ENCODE measurements at regions not wholly inside any gene's neighbourhood (a gene's known extent, or its start where the extent isn't known, plus 50 kb on each side); places are given as distances from the start of the nearest gene placed in this dataset.
A peak's percentile ranks its signal among the peaks of the same experiment; 100 is the strongest.

DNA sequence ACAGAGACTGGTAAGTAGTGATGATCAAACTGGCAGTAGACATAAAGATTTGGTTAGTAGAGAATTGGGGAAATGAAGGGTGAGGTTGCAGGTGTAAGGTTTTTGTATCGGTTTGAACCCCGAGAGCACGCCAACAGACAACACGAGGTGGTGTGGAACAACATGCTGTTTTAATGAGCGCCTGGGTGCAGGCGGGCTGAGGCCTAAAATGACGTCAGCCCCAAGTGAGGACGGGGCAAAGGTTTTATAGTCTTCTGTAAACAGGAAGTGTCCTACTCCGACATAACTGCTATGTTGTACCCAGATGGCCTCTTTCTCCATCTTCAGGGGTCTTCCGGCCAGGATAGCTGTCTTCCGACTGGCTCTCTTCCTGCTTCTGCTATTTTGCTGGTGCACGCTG is 178.8 kb downstream of the HHIPL2 start:
- no peak for ATAC-seq

DNA sequence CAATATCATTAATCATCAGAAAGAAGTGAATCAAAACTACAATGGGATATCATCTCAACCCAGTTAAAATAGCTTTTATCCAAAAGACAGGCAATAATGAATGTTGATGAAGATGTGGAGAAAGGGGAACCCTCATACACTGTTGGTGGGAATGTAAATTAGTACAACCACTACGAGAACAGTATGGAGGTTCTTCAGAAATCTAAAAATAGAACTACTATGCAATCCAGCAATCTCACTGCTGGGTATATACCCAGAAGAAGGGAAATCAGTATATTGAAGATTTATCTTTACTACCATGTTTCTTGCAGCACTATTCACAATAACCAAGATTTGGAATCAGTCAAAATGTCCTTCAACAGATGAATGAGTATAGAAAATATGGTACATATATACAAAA is 189.8 kb downstream of the HHIPL2 start:
- no peak for ATAC-seq

DNA sequence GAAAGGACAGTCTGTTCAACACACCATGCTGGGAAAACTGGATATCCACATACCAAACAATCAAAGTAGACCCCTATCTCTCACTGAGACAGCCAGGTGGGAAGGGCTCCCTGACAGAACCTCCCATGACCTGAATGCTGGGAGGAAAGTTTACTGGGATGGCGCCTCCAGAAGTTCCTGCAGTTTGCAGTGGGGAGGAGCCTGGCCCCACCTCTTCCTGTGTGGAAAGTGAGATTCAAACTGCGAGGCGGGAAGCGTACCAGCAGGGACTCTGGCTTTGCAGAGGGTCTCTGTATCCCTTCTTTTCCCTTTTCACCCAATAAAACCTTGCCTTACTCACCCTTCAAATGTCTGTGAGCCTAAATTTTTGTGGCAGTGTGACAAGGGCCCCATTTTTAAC is 190.7 kb downstream of the HHIPL2 start:
- ATAC-seq, result no peak

- no peak for ATAC-seq
Observed at GRCh38 chr1:222347627-222348026, 200.3 kb downstream of the HHIPL2 start.

GRCh38 chr1:222346955-222347354 is 200.9 kb downstream of the HHIPL2 start:
- no peak for ATAC-seq

DNA sequence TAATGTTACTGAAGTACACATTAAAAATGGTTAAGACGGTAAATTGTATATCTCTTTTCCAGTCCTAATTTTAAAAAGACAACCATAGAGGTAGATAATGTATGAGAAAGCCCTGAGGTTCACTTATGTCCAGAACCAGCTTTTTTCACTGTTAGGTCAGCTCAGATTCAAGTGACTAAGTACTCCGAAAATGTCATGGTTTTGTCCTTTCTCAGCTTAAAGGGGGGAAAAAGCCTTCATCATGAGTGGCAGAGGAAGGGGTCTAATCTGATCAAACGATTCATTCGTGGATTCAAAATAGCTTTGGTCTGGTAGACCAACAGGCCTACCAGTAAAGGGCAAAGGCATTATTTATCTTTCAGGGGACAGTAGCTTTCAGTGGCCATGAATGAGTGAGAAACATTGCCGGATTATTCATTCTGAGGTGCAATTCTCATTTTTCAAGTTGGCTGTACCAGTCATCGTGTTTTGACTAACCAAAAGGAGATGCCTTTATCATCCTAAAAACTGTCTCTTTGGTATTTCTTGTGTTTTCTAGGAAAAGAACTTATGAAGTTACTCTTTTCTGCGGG is 208.4 kb downstream of the HHIPL2 start:
- no peak for ATAC-seq

DNA sequence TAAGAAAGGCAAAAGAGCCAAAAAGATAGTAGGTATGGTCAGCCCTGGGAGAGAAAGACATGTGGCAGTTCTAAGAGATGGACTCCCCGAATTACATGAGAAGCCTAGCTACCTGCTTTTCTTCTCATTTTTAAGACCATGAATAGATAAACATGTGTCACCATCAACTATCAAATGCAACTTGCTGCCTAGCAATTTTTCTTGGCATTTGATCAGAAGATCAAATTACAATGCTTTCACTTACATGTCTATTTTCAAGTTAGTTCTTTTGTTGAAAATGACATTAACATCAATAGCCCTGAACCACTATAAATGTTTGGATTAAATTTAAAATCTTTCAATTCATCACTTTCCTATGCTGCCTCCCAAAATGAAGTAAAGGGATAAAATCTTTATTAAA is 212.3 kb downstream of the HHIPL2 start:
- no peak for ATAC-seq

DNA sequence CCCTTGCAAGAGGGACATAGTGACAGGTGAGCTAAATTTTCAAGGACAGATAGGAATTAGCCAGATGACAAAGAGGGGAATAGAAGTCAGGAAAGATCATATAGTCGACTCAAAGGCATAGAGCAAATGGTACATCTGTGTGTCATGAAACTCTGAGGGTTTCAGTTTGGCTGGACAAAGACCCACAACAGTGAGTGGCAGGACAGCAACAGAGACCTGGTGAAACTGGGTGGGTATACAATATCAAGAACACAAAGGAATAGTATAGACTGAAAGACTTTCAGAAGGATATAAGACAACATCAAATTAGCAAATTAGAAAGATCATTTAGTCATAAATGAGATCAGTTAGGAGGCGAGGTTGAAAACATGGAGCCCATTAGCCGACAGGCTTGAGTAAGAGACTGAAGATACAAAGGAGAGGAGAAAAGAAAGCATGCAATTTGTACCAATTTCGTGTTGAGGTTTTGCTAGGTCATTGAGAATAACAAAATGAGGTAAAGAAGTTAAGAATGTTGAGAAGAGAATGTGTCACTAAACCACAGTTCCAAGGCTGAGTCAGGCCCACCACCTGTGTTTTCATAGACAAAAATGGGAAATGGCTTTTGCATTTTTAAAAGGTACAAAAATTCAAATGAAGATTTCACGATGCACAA is 213.8 kb downstream of the HHIPL2 start:
- peak in 1 of 2 donors; percentile 55 for ATAC-seq

GRCh38 chr1:222331765-222332164 is 216.1 kb downstream of the HHIPL2 start:
- no peak for ATAC-seq

DNA sequence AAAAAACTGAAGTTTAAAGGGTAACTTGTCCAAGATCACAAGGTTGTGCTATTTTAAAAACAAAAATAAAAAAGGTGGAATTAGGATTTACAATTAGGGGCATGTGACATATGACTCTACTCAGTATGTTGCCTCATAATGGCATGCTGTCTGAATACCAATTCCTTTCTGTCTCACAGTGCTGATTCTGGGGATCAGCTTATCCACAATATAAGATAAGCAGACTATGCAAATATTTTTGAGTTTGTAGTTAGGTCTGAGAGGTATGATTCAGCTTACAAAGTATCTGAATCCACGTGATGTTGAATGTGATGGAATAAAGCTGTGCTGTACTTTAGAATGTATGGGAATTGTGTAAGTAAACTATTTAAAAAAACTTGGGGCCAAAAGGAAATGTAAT is 216.6 kb downstream of the HHIPL2 start:
- no peak for ATAC-seq

DNA sequence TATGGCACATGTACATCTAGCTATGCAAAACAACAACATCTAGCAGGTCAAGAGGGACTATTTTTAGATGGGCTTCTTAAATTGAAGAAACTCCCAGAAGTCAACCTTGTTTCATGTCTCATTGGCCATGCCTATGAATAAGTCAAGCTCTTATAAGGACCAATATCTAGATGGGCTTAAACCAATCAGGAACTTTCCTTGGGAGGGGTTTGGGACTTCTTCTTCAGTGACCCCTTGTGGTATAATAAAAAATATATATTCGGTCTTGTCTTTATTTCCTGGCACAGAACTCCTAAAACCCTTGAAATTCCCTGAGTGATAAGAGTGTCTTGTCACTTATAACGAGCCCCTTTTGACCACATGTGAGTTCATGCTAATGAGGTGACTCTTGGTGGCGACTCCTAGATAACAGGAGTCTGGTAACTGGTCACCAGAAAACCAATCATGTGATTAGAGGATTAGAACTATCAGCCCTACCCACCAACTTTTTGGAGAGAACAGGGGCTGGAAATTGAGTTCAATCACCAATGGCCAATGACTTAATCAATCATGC is 218.3 kb downstream of the HHIPL2 start:
- no peak for ATAC-seq

GRCh38 chr1:222326710-222327036 is 221.2 kb downstream of the HHIPL2 start:
- no peak for ATAC-seq

DNA sequence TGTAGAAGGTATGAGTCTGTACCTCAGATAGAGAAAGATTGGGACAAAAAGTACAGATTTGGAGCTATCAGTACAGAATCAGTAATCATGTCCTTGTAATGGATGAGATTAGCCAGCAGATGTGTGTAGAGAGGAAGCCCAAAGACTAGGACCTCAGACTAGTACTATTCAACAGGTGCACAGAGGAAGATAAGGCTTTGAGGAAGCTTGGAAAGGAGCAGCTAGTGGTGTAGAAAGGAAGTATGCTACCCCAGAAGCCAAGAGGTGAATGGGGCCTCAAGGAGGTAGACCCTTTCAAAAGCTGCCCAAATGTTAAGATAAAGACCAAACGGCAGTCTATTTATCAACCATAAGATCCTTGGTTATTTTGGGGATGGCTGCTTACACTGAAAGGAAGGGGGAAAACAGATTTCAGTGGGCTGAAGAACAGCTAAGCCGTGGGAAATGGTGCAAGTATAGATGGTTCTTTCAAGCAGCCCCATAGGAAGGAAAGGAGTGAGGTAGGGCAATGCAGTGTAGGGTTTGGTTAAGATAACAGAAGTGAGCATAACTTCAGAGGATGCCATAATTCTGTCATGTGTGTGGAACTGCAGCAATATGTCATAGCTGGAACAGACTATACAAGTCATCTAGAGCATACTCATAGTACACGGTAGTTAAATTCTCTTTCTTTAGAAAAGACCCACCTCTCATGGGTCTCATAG is 221.7 kb downstream of the HHIPL2 start:
- no peak for ATAC-seq

GRCh38 chr1:222325506-222325905 is 222.4 kb downstream of the HHIPL2 start:
- no peak for ATAC-seq

DNA sequence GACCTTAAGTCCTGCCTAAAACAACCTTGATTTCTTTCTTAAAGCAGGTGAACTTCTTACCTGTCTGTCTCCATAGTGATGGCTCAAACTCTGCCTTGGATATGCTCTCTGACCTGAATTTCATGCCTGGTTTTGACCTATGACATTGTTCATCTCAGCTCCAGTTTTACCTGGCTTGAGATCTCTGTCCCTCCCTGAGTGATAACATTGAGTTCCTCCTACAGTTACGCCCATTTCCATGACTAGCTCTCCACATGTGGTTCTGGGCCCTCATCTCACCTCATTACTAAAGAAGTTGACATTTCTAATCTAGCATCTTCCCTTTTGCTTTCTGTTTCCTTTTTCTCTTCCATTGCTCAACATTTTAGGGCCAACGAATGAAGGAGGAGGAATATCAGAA is 233.1 kb downstream of the HHIPL2 start:
- no peak for ATAC-seq

GRCh38 chr1:222310836-222311235 is 237.1 kb downstream of the HHIPL2 start:
- ATAC-seq, result no peak

DNA sequence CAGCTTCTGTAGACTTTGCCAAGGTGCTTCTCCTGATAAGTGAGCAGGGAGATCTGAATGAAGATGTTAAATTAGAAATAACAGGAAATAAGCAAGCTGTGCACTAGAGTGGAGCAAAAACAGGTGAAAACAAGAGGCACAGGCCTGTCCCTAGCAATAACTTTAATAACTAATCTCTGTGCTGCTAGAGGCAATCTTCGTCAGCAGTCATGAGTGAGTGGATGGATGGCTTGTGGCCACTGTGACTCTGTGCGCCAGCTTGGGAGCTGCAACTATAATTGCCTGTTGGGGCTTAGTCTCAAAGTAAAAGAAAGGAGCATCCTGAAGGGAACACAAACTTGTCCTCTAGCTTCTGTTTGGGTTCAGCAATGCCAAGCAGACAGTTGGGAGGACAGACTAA is 240.3 kb downstream of the HHIPL2 start:
- no peak for ATAC-seq

- no peak for ATAC-seq
Observed at GRCh38 chr1:222306512-222306911, 241.4 kb downstream of the HHIPL2 start.

GRCh38 chr1:222306011-222306410 is 241.9 kb downstream of the HHIPL2 start:
- ATAC-seq, result no peak

DNA sequence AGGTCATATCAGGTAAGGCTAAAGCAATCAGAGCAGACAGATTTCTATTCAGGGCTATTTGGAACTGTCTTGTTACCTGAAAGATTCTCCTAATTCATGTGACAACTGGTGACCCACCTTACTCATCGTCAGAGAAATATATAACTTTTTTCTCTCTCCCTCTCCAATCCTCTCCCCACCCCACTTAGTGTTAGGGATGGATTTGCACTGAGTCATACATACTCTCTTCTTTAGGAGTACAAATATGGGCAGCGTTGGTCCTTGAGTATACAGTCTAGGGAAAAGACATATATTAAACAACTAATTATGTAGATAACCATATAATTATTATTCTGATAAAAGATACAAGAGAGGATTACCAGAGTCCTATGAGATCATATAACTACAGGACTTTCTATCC is 246.3 kb downstream of the HHIPL2 start:
- no peak for ATAC-seq

- ATAC-seq, result no peak
Observed at GRCh38 chr1:222299524-222299923, 248.4 kb downstream of the HHIPL2 start.

DNA sequence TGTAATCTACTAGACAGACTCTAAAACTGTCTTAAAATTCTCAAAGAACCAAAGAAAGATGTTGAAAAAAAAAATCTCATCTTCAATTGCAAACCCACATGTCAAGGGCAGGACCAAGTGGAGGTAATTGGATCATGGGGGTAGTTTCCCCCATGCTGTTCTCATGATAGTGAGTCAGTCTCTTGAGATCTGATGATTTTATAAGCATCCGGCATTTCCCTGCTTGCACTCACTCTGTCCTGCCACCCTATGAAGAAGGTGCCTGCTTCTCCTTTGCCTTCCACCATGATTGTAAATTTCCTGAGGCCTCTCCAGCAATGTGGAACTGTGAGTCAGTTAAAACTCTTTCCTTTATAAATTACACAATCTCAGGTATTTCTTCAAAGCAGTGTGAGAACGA is 257.0 kb downstream of the HHIPL2 start:
- no peak for ATAC-seq

DNA sequence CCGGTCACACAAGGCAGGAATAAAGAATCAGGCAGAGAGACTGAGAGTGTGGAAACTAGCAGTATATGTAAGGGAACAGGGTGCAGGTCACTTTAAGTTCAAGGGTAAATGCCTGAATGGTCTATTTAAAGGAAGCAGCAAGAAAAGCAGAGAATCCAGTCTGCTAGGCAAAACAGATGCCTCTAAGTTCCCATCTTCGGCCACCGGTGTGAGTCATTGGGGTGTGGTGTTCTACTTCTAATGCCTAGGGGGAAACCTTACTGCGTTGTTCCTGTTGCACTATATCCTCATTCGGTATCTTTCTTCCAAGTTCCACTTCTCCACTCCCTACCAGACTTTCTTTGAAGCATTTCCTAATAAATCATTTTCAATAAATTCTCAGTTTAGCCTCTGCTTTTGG is 259.9 kb downstream of the HHIPL2 start:
- ATAC-seq, result no peak

DNA sequence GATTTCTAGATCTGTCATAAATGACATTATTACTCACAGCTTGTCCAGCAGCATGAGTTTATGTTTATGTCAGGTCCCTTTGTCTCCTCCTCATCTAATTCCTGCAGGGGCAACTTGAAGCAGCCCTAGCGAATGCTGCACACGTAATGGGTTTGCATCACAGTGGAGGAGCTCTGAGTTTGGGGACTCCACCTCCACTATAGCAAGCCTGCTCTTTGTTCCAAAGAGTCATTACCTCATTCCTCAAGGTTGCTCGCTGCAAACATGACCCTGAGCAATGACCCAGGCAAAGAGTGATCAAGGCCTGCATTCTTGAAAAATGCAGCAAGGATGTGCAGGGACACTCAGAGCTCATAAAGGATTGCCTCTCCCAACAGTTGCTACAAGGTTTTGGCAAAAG is 261.9 kb downstream of the HHIPL2 start:
- no peak for ATAC-seq
